ENCODE measurements at regions not wholly inside any gene's neighbourhood (a gene's known extent, or its start where the extent isn't known, plus 50 kb on each side); places are given as distances from the start of the nearest gene placed in this dataset.

GRCh38 chr5:54704825-54705224 is 187.3 kb downstream of the SNX18 start:
- Histone ChIP-seq H3K4me1 (peaks cover 0 to 16% (median 0%) of the 10 kb centered on the region in 4 donors), H3K27me3 (no peaks in the 10 kb centered on the region), H3K4me3 (no peak overlapping the region), H3K27ac (no peak overlapping the region), H3K36me3 (no peaks in the 10 kb centered on the region), H3K9me3 (no peaks in the 10 kb centered on the region)
- intact Hi-C loops (cut with DNase I), result no loop called here
- ATAC-seq (no peak), DNase-seq (no peak)
- TF ChIP-seq CTCF (IDR thresholded peaks at IDR 0.05) (no peak), POLR2A (IDR thresholded peaks at IDR 0.05) (no peak)
- WGBS (ENCODE audit: insufficient coverage, low coverage, low lambda C conversion rate, missing lambda C conversion rate), result 100% methylated on average over 3 of the region's 3 CpGs

DNA sequence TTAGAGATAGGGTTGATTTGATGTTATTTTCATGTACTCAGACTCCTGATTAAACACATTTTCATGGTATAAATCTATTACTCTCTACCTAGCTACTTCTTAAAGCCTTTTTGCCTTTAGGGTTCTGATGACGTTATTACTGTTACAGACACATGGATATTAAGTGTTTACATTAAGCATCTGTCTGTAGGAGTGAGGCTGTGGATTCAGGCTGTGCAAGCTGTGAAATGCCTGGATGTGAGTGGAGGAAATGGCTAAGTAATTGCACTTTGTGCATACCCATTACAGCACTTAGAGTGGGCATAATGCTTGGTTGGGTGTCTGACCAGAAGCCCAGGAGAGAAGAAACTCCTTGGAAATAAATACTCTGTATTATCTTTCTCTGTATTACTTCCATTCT is 186.8 kb downstream of the SNX18 start:
- H3K36me3 ChIP-seq, result no peaks in the 10 kb centered on the region
- WGBS (ENCODE audit: insufficient coverage, low coverage, low lambda C conversion rate, missing lambda C conversion rate), result 88% methylated on average over 1 of the region's 1 CpG
- TF ChIP-seq CTCF (IDR thresholded peaks at IDR 0.05) (no peak), POLR2A (IDR thresholded peaks at IDR 0.05) (no peak)
- no peak overlapping the region for H3K4me3 ChIP-seq
- DNase-seq, result no peak
- H3K27me3 ChIP-seq, result no peaks in the 10 kb centered on the region
- ATAC-seq, result no peak
- no peaks in the 10 kb centered on the region for H3K9me3 ChIP-seq
- H3K4me1 ChIP-seq, result peaks cover 0 to 16% (median 0%) of the 10 kb centered on the region in 4 donors
- intact Hi-C loops (cut with DNase I), result no loop called here
- no peak overlapping the region for H3K27ac ChIP-seq

DNA sequence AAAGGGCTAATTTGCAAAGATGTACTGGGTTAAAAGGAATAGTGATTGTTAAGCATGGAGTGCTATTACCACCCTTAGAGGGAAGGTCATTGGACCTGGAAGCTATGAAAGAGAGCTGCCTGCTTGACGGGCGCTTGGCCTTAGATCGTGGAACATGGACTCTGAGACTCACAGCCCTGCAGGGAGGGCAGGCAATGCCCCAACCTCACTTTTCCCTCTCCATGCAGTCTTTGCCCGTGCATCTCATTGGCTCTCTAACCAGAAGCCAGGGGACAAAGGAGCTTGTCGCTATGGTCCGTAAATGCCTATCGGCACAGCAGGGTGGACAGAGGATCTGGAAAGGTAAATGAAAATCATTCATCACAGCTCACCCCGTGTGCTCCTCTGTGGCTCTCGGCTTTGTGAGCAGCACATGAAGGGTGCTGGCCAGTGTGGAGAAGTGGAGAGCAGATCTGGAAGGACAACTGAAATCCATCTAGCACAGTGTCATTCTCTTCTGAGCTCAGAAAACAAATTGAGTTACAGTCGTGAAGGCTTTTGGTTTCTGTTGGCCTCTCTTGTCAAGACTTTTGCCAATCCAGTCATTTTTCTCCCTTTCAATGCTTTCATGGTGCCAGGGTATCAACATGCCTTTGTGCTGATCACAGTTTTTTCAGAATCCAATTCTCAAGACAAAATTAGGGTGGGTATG is 186.2 kb downstream of the SNX18 start:
- intact Hi-C loops (cut with DNase I), result no loop called here
- Histone ChIP-seq H3K9me3 (no peaks in the 10 kb centered on the region), H3K36me3 (no peaks in the 10 kb centered on the region), H3K27ac (peak overlapping the region in 1 of 3 donors; percentile 1), H3K27me3 (no peaks in the 10 kb centered on the region), H3K4me3 (no peak overlapping the region), H3K4me1 (peaks cover 0 to 16% (median 0%) of the 10 kb centered on the region in 4 donors)
- 71% methylated on average over 10 of the region's 10 CpGs for WGBS (ENCODE audit: insufficient coverage, low coverage, low lambda C conversion rate, missing lambda C conversion rate)
- ATAC-seq (peak; percentile 11 to 48 (median 39)), DNase-seq (no peak)
- no peak for TF ChIP-seq CTCF (IDR thresholded peaks at IDR 0.05)
- TF ChIP-seq POLR2A (IDR thresholded peaks at IDR 0.05), result no peak

DNA sequence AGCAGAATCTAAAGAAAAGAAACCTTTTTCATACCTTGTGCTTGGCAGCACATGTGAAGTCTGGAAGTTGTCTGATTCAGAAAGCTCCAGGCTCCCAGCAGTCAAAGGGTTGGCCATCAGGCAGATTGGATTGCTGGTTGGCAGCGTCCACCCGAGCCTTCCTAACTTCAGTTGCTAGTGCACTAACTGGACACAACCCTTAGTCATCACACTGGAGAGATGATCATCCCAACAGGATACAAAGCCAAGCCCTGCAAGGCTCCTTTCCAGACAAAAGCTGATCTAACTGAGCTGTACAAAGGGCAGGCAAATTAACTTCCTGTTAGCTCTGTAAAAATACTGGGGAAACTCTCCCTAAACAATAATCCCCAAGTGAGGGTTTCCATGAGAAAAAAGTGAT is 185.6 kb downstream of the SNX18 start:
- Histone ChIP-seq H3K27ac (peak overlapping the region in 1 of 3 donors; percentile 1), H3K4me3 (no peak overlapping the region), H3K4me1 (peaks cover 0 to 16% (median 0%) of the 10 kb centered on the region in 4 donors), H3K36me3 (no peaks in the 10 kb centered on the region), H3K9me3 (no peaks in the 10 kb centered on the region), H3K27me3 (no peaks in the 10 kb centered on the region)
- WGBS (ENCODE audit: insufficient coverage, low coverage, low lambda C conversion rate, missing lambda C conversion rate), result 40% methylated on average over 1 of the region's 2 CpGs
- peak; percentile 54 to 83 (median 60) for ATAC-seq
- peak in 1 of 3 donors; percentile 55 for DNase-seq
- intact Hi-C loops (cut with DNase I), result no loop called here
- no peak for TF ChIP-seq CTCF (IDR thresholded peaks at IDR 0.05)
- no peak for TF ChIP-seq POLR2A (IDR thresholded peaks at IDR 0.05)

Measured in right lobe of liver (tissue), 6 donors.